ENCODE measurements at regions not wholly inside any gene's neighbourhood (a gene's known extent, or its start where the extent isn't known, plus 50 kb on each side); places are given as distances from the start of the nearest gene placed in this dataset.

GRCh38 chr18:51603111-51603510 lies 405.6 kb upstream of the MEX3C start:
- Histone ChIP-seq H3K36me3 (no peaks in the 10 kb centered on the region), H3K27me3 (no peaks in the 10 kb centered on the region), H3K9me3 (no peaks in the 10 kb centered on the region), H3K4me3 (no peak overlapping the region), H3K27ac (no peak overlapping the region), H3K4me1 (no peaks in the 10 kb centered on the region)
- TF ChIP-seq, protein P1, sequence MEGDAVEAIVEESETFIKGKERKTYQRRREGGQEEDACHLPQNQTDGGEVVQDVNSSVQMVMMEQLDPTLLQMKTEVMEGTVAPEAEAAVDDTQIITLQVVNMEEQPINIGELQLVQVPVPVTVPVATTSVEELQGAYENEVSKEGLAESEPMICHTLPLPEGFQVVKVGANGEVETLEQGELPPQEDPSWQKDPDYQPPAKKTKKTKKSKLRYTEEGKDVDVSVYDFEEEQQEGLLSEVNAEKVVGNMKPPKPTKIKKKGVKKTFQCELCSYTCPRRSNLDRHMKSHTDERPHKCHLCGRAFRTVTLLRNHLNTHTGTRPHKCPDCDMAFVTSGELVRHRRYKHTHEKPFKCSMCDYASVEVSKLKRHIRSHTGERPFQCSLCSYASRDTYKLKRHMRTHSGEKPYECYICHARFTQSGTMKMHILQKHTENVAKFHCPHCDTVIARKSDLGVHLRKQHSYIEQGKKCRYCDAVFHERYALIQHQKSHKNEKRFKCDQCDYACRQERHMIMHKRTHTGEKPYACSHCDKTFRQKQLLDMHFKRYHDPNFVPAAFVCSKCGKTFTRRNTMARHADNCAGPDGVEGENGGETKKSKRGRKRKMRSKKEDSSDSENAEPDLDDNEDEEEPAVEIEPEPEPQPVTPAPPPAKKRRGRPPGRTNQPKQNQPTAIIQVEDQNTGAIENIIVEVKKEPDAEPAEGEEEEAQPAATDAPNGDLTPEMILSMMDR (IDR thresholded peaks at IDR 0.05) = no peak
- TF ChIP-seq POLR2A (IDR thresholded peaks at IDR 0.05) = no peak
- DNase-seq = no peak

- no peaks in the 10 kb centered on the region for H3K4me1 ChIP-seq
- no peaks in the 10 kb centered on the region for H3K27me3 ChIP-seq
- no peaks in the 10 kb centered on the region for H3K9me3 ChIP-seq
- H3K27ac ChIP-seq = no peak overlapping the region
- no peaks in the 10 kb centered on the region for H3K36me3 ChIP-seq
- no peak for TF ChIP-seq POLR2A (IDR thresholded peaks at IDR 0.05)
- TF ChIP-seq, protein P1 (IDR thresholded peaks at IDR 0.05) = no peak
- DNase-seq = no peak
- H3K4me3 ChIP-seq = no peak overlapping the region
Measured at GRCh38 chr18:51603551-51603950, 406.1 kb upstream of the MEX3C start.

- DNase-seq = no peak
- TF ChIP-seq POLR2A (IDR thresholded peaks at IDR 0.05) = no peak
- TF ChIP-seq, protein P1 (IDR thresholded peaks at IDR 0.05) = no peak
- H3K27me3 ChIP-seq = no peaks in the 10 kb centered on the region
- H3K36me3 ChIP-seq = no peaks in the 10 kb centered on the region
- no peak overlapping the region for H3K4me3 ChIP-seq
- H3K27ac ChIP-seq = no peak overlapping the region
- H3K4me1 ChIP-seq = no peaks in the 10 kb centered on the region
- H3K9me3 ChIP-seq = no peaks in the 10 kb centered on the region
Measured at GRCh38 chr18:51610481-51610880, 413.0 kb upstream of the MEX3C start.

DNA sequence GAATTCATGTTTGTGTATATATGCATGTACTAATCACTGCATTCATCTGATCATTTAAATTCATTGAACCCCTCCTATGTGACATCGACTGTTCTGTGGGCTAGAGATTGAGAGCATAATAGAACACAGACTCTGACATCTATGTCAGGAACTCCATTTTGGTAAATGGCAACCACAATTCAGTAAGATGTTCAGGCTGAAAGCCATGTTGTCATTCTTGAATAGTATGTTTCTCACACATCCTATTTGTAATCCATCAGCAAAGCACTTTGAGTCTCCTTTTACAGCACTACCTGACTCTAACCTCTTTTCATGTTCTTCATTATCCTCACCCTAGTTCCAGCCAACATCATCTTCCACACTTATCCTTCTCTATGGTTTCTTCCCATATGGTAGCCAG lies 413.8 kb upstream of the MEX3C start:
- no peaks in the 10 kb centered on the region for H3K36me3 ChIP-seq
- H3K4me3 ChIP-seq = no peak overlapping the region
- no peaks in the 10 kb centered on the region for H3K4me1 ChIP-seq
- H3K9me3 ChIP-seq = no peaks in the 10 kb centered on the region
- H3K27me3 ChIP-seq = no peaks in the 10 kb centered on the region
- H3K27ac ChIP-seq = no peak overlapping the region
- DNase-seq = no peak
- no peak for TF ChIP-seq POLR2A (IDR thresholded peaks at IDR 0.05)
- TF ChIP-seq, protein P1 (IDR thresholded peaks at IDR 0.05) = no peak

GRCh38 chr18:51614033-51614432 lies 416.6 kb upstream of the MEX3C start:
- Histone ChIP-seq H3K4me3 (no peak overlapping the region), H3K9me3 (no peaks in the 10 kb centered on the region), H3K4me1 (no peaks in the 10 kb centered on the region), H3K27me3 (no peaks in the 10 kb centered on the region), H3K27ac (no peak overlapping the region), H3K36me3 (no peaks in the 10 kb centered on the region)
- no peak for DNase-seq
- TF ChIP-seq, protein P1 (IDR thresholded peaks at IDR 0.05) = no peak
- no peak for TF ChIP-seq POLR2A (IDR thresholded peaks at IDR 0.05)

DNA sequence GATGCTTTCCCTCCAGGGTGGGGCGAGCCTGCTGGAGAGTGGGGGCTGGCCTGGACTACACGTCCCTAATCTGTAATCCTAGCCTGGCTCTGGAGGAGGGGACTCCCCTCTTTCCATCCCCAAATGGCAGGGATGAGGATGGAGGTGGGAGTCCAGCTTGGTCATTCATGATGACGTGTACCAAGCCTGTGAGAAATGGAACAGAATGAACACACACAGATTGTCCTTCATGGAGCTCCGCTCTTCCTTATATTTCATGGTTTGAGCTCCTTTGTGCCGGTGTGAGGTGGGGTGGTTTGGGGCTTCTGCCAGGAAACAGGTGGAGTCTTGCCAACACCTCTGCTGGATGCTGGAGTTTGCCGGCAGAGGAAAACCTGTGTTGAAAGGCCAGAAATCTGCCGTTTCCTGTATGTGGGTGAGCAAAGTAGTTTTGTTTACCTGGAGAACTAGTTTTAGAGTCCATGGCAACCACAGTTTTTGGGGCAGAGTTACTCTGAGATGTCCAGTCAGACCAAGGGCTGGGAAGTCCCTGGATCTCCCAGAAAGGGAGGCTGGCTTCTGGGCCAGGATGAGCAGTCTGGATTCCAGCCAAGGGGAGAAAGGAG lies 417.6 kb upstream of the MEX3C start:
- Histone ChIP-seq H3K27me3 (no peaks in the 10 kb centered on the region), H3K27ac (no peak overlapping the region), H3K9me3 (no peaks in the 10 kb centered on the region), H3K4me3 (no peak overlapping the region), H3K36me3 (no peaks in the 10 kb centered on the region), H3K4me1 (no peaks in the 10 kb centered on the region)
- TF ChIP-seq POLR2A (IDR thresholded peaks at IDR 0.05) = no peak
- TF ChIP-seq, protein P1 (IDR thresholded peaks at IDR 0.05) = no peak
- DNase-seq = no peak
